CD4-positive, alpha-beta T cell (primary cell): ENCODE measurements at regions not wholly inside any gene's neighbourhood (a gene's known extent, or its start where the extent isn't known, plus 50 kb on each side); places are given as distances from the start of the nearest gene placed in this dataset.
A peak's percentile ranks its signal among the peaks of the same experiment; 100 is the strongest.

Experiments
- ATAC-seq: fragments of 200-7000 bp; cut with Tn5 transposase; one replicate; pipeline ENCODE4 v1.10.0; 2022; ENCODE audit warnings: mild to moderate bottlenecking; ENCODE audit not compliant: poor library complexity
- CTCF ChIA-PET: fragments of 350-600 bp; sonication (Branson Sonifier 250); formaldehyde crosslinking; loops from one replicate; lab custom pipeline; 2021; ENCODE audit warnings: antibody characterized with exemption, inconsistent platforms; lab: Charles Lee
- POLR2A ChIA-PET: fragments of 350-600 bp; sonication (Branson Sonifier 250); formaldehyde crosslinking; loops from one replicate; lab custom pipeline; 2021; ENCODE audit warnings: antibody characterized with exemption, inconsistent platforms; lab: Charles Lee
- DNase-seq, 14 experiments: peaks; one replicate each; pipeline ENCODE4 v3.0.0-alpha.2; 2013 to 2020; ENCODE audit warnings: mixed read lengths in 2 of 14
- H3K27ac ChIP-seq, 2 donors: one replicate each; pipeline versions ENCODE4 v1.5.1 to v1.7.0; 2013; ENCODE audit warnings: low read length in 2 of 2, low read depth in 1 of 2, mild to moderate bottlenecking in 1 of 2
- H3K27me3 ChIP-seq, 2 experiments: 1 replicate in 1 of 2; 2 replicates in 1 of 2; pipeline versions ENCODE4 v1.6.1 to v1.7.0; 2013; ENCODE audit warnings: low read length in 2 of 2, control low read depth in 1 of 2, mild to moderate bottlenecking in 1 of 2, moderate library complexity in 1 of 2; ENCODE audit not compliant: insufficient read depth in 2 of 2, control insufficient read depth in 1 of 2
- H3K36me3 ChIP-seq: one replicate; pipeline ENCODE4 v1.6.1; 2013; ENCODE audit warnings: low read length, control low read depth; ENCODE audit not compliant: insufficient read depth
- H3K4me1 ChIP-seq: one replicate; pipeline ENCODE4 v1.6.1; 2013; ENCODE audit warnings: low read length, control low read depth; ENCODE audit not compliant: insufficient read depth
- H3K4me3 ChIP-seq: one replicate; pipeline ENCODE4 v1.5.1; 2013; ENCODE audit warnings: mild to moderate bottlenecking, low read length, moderate library complexity
- H3K9me3 ChIP-seq, 2 experiments: 1 replicate in 1 of 2; 2 replicates in 1 of 2; pipeline versions ENCODE4 v1.6.1 to v1.7.0; 2013; ENCODE audit warnings: low read length in 2 of 2, mild to moderate bottlenecking in 2 of 2, control low read depth in 1 of 2, moderate library complexity in 1 of 2; ENCODE audit not compliant: control insufficient read depth in 1 of 2, insufficient read depth in 1 of 2
- H3K27ac Mint-ChIP-seq: one replicate; pipeline ENCODE4 v1.8.0; 2020; ENCODE audit warnings: mixed read lengths
- H3K27me3 Mint-ChIP-seq: one replicate; pipeline ENCODE4 v1.8.0; 2021; ENCODE audit warnings: mixed read lengths
- H3K36me3 Mint-ChIP-seq: one replicate; pipeline ENCODE4 v1.8.0; 2021; ENCODE audit warnings: low read depth, mixed read lengths
- H3K4me1 Mint-ChIP-seq: one replicate; pipeline ENCODE4 v1.8.0; 2021; ENCODE audit warnings: low read depth, mixed read lengths
- H3K4me3 Mint-ChIP-seq: one replicate; pipeline ENCODE4 v1.8.0; 2020; ENCODE audit warnings: mild to moderate bottlenecking, mixed read lengths
- H3K9me3 Mint-ChIP-seq: one replicate; pipeline ENCODE4 v1.8.0; 2020; ENCODE audit warnings: mixed read lengths
- CTCF ChIP-seq: fragments of 200-600 bp; IDR thresholded peaks from one replicate; pipeline ENCODE4 v1.8.0; 2022; ENCODE audit warnings: antibody characterized with exemption, mild to moderate bottlenecking
- intact Hi-C, 2 experiments: fragments of 100-400 bp; cut with DNase I in 1 of 2; cut with micrococcal nuclease in 1 of 2; formaldehyde crosslinking; loops; one replicate each; pipeline versions ENCODE4 v1.15.1 to v1.9.0; 2023 to 2025; cut with DNase I, micrococcal nuclease

- intact Hi-C loops = no loop called here
- DNase-seq (no peak), ATAC-seq (no peak)
- peaks cover 0 to 9% of the 10 kb centered on the region in 2 experiments for H3K27me3 ChIP-seq
- H3K27ac ChIP-seq = no peak overlapping the region
- Mint-ChIP-seq H3K4me3 (no peak overlapping the region), H3K27ac (no peak overlapping the region), H3K27me3 (peaks cover 13% of the 10 kb centered on the region), H3K4me1 (no peaks in the 10 kb centered on the region), H3K9me3 (no peaks in the 10 kb centered on the region), H3K36me3 (no peaks in the 10 kb centered on the region)
- H3K4me3 ChIP-seq = no peak overlapping the region
- TF ChIP-seq CTCF = no peak
- ChIA-PET CTCF (no interaction called here), POLR2A (no interaction called here)
- no peaks in the 10 kb centered on the region for H3K9me3 ChIP-seq
- no peaks in the 10 kb centered on the region for H3K36me3 ChIP-seq
- no peaks in the 10 kb centered on the region for H3K4me1 ChIP-seq
These were observed 144.1 kb upstream of the TPRG1 start for GRCh38 chr3:189027626-189028155.

DNA sequence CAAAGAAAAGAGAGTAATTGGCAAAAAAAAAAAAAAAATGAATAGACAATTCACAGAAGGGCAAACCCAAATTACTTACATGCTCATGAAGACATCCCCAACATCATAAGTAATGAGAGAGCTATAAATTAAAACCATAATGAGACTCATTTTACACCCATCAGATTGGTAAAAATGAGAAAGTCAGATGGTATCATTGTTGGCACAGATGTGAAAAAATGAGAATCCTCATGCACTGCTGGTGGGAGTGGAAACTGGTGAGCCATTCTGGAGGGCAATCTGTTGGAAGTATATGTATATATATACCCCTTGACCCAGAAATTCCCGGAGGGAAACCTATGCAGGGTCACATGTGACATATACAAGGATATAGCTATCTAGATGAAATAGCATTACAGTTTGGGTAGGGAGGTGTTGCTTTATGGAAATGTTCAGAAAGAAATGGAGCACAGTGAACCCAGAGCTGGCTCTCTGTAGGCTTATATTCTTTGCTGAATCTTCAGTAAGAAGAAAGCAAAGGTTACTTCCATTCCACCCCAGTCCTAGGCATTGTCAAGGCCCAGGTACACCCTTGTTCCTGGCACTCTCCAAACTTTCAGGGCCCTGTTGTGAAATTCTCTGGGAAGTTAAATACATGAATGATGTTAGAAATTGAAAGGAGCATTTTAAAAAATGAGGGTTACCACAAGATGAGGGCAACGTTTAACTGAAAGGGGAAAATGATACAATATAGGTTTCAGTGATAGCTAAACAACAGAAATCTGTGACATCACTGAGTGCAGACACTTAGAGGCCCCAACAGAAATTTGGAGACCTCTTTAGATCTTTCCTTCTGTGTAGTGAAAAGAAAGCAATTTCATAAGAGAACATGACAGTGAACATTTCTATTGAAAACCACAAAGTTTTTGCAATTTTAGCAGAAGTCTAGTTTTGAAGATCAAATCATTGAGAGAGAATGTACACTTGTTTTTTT, 132.7 kb upstream of the TPRG1 start:
- ATAC-seq = peak; percentile 20
- no peak for DNase-seq
- no peak overlapping the region for H3K27ac Mint-ChIP-seq

More for the DNA sequence above, 132.7 kb upstream of the TPRG1 start:
- Mint-ChIP-seq H3K36me3 (no peaks in the 10 kb centered on the region), H3K27me3 (no peaks in the 10 kb centered on the region), H3K4me3 (no peak overlapping the region), H3K9me3 (no peaks in the 10 kb centered on the region), H3K4me1 (peaks cover 8% of the 10 kb centered on the region)
- Histone ChIP-seq H3K4me3 (no peak overlapping the region), H3K9me3 (no peaks in the 10 kb centered on the region), H3K36me3 (no peaks in the 10 kb centered on the region), H3K4me1 (peaks cover 6% of the 10 kb centered on the region), H3K27ac (no peak overlapping the region), H3K27me3 (no peaks in the 10 kb centered on the region)
- intact Hi-C loops = no loop called here
- ChIA-PET CTCF (interaction anchor here (0.9 to 1.0 kb wide), 3 partner anchors 29 to 1300 kb away, joined by 3 read pairs; no protein-coding TSS in a partner anchor), POLR2A (interaction anchor here (0.7 kb wide), 1 partner anchor 87 kb away, joined by 3 read pairs; no protein-coding TSS in a partner anchor)
- no peak for TF ChIP-seq CTCF
